Coronary artery (tissue), 2 donors: ENCODE measurements at regions not wholly inside any gene's neighbourhood (a gene's known extent, or its start where the extent isn't known, plus 50 kb on each side); places are given as distances from the start of the nearest gene placed in this dataset.
"Not testable (repeated sequence)": the region's sequence is repeated elsewhere in the genome, so short reads cannot be mapped to it uniquely, and the experiment has no call there.

Experiments
- DNase-seq: peaks from one replicate; pipeline ENCODE4 v3.0.0-alpha.2; 2017; ENCODE audit warnings: low spot score
- H3K27ac ChIP-seq, 2 donors: fragments of 200-600 bp; sonication (generic); one replicate each; pipeline ENCODE4 v1.5.1; 2016 to 2019
- H3K4me3 ChIP-seq: fragments of 200-600 bp; sonication (generic); 2 replicates; pipeline ENCODE4 v1.5.1; 2016; ENCODE audit warnings: mild to moderate bottlenecking, moderate library complexity
- CTCF ChIP-seq: fragments of 200-600 bp; sonication (generic); IDR thresholded peaks from one replicate; pipeline ENCODE4 v1.5.1; 2019; ENCODE audit warnings: antibody characterized with exemption

GRCh38 chr9:88266416-88266815 is 121.8 kb upstream of the SPIN1 start:
- no peak for TF ChIP-seq CTCF
- Histone ChIP-seq H3K4me3 (no peak overlapping the region), H3K27ac (no peak overlapping the region)
- DNase-seq = no peak

- no peak overlapping the region for H3K27ac ChIP-seq
- TF ChIP-seq CTCF = no peak
- no peak overlapping the region for H3K4me3 ChIP-seq
- no peak for DNase-seq
These were observed 120.7 kb upstream of the SPATA31C2 start for GRCh38 chr9:88259001-88259400.

GRCh38 chr9:88258601-88259000 is 120.3 kb upstream of the SPATA31C2 start:
- TF ChIP-seq CTCF = no peak
- peak overlapping the region; percentile 39 for H3K4me3 ChIP-seq
- DNase-seq = no peak
- H3K27ac ChIP-seq = no peak overlapping the region

GRCh38 chr9:88258024-88258423 is 119.7 kb upstream of the SPATA31C2 start:
- TF ChIP-seq CTCF = no peak
- Histone ChIP-seq H3K4me3 (no peak overlapping the region), H3K27ac (no peak overlapping the region)
- DNase-seq = no peak

- Histone ChIP-seq H3K27ac (no peak overlapping the region), H3K4me3 (no peak overlapping the region)
- no peak for DNase-seq
- TF ChIP-seq CTCF = no peak
These were observed 117.9 kb upstream of the SPATA31C2 start for GRCh38 chr9:88256216-88256615.

- H3K4me3 ChIP-seq, DNase-seq, H3K27ac ChIP-seq: not testable (repeated sequence)
These were observed 117.5 kb upstream of the SPATA31C2 start for GRCh38 chr9:88255806-88256205.

GRCh38 chr9:88251903-88252302 is 113.6 kb upstream of the SPATA31C2 start:
- no peak for DNase-seq
- no peak overlapping the region for H3K27ac ChIP-seq

More at GRCh38 chr9:88251903-88252302, 113.6 kb upstream of the SPATA31C2 start:
- no peak overlapping the region for H3K4me3 ChIP-seq
- no peak for TF ChIP-seq CTCF
